ENCODE measurements at regions not wholly inside any gene's neighbourhood (a gene's known extent, or its start where the extent isn't known, plus 50 kb on each side); places are given as distances from the start of the nearest gene placed in this dataset.

- no peak overlapping the region for H3K4me3 ChIP-seq
- H3K9me3 ChIP-seq: no peaks in the 10 kb centered on the region
- H3K36me3 ChIP-seq: no peaks in the 10 kb centered on the region
- DNase-seq: no peak
- H3K27me3 ChIP-seq: no peaks in the 10 kb centered on the region
Measured at GRCh38 chr17:27386206-27387075, 69.8 kb upstream of the KSR1 start.

- no peak overlapping the region for H3K4me3 ChIP-seq
- H3K27me3 ChIP-seq: no peaks in the 10 kb centered on the region
- H3K36me3 ChIP-seq: no peaks in the 10 kb centered on the region
- no peaks in the 10 kb centered on the region for H3K9me3 ChIP-seq
- DNase-seq: no peak
Measured at GRCh38 chr17:27389542-27390140, 66.6 kb upstream of the KSR1 start.

- DNase-seq: no peak
- no peaks in the 10 kb centered on the region for H3K36me3 ChIP-seq
- H3K9me3 ChIP-seq: peaks cover 5% of the 10 kb centered on the region; the same call in 1 of the 2 replicates
- no peaks in the 10 kb centered on the region for H3K27me3 ChIP-seq
- H3K4me3 ChIP-seq: no peak overlapping the region
Measured at GRCh38 chr17:27390540-27390939, 65.7 kb upstream of the KSR1 start.

- peaks cover 5% of the 10 kb centered on the region; the same call in 1 of the 2 replicates for H3K9me3 ChIP-seq
- H3K27me3 ChIP-seq: no peaks in the 10 kb centered on the region
- no peak overlapping the region for H3K4me3 ChIP-seq
- no peaks in the 10 kb centered on the region for H3K36me3 ChIP-seq
- DNase-seq: no peak
Measured at GRCh38 chr17:27391427-27391826, 64.8 kb upstream of the KSR1 start.

GRCh38 chr17:27396045-27396444, 60.2 kb upstream of the KSR1 start:
- no peaks in the 10 kb centered on the region for H3K36me3 ChIP-seq
- no peaks in the 10 kb centered on the region for H3K27me3 ChIP-seq
- H3K4me3 ChIP-seq: no peak overlapping the region
- no peak for DNase-seq
- peaks cover 5% of the 10 kb centered on the region; the same call in 1 of the 2 replicates for H3K9me3 ChIP-seq

DNA sequence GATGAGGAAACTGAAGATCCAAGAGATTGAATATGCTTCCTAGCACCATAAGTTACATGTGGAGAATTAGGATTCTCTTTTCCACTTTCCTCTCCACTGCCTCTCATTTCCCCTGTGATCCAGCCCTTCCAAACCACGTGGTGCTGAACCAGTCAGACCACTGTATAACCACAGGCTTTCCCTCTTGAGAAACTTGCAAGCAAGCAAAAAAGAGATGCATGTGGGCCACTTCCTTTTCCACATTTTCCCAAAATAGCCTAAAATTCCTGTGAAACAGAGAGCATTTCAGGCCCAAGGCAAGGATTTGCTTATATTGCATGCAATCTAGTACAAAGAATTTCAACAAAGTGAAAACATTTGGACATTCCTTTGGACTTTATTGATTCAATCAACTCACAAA, 59.3 kb upstream of the KSR1 start:
- no peak for DNase-seq

DNA sequence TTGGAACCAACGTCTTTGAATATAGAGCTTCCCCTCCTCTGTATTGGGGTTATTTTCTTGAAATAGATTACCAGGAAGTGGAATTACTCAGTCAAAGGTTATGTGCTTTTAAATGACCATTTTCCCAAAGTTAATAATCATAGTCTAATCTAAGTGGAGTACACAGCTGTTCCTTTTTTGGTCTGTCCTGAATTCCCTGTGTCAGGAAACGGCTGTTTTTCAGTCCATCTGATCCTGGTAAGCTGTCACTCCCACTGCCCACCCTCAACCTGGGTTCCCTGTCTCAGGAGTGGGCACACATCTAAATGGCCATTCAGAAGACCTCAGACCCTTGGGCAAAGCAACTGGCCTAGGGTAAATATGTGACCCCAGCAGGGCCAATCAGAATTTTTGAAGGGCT, 57.6 kb upstream of the KSR1 start:
- H3K4me3 ChIP-seq: no peak overlapping the region
- H3K9me3 ChIP-seq: peaks cover 5% of the 10 kb centered on the region; the same call in 1 of the 2 replicates
- no peak for DNase-seq
- H3K36me3 ChIP-seq: no peaks in the 10 kb centered on the region
- no peaks in the 10 kb centered on the region for H3K27me3 ChIP-seq

More for the DNA sequence above, 59.3 kb upstream of the KSR1 start:
- H3K9me3 ChIP-seq: peaks cover 5% of the 10 kb centered on the region; the same call in 1 of the 2 replicates
- H3K27me3 ChIP-seq: no peaks in the 10 kb centered on the region
- no peaks in the 10 kb centered on the region for H3K36me3 ChIP-seq
- no peak overlapping the region for H3K4me3 ChIP-seq

- H3K4me3 ChIP-seq: no peak overlapping the region
- no peaks in the 10 kb centered on the region for H3K27me3 ChIP-seq
- H3K36me3 ChIP-seq: no peaks in the 10 kb centered on the region
- DNase-seq: no peak
- no peaks in the 10 kb centered on the region; the same call in 1 of the 2 replicates for H3K9me3 ChIP-seq
Measured at GRCh38 chr17:27400991-27401390, 55.3 kb upstream of the KSR1 start.

DNA sequence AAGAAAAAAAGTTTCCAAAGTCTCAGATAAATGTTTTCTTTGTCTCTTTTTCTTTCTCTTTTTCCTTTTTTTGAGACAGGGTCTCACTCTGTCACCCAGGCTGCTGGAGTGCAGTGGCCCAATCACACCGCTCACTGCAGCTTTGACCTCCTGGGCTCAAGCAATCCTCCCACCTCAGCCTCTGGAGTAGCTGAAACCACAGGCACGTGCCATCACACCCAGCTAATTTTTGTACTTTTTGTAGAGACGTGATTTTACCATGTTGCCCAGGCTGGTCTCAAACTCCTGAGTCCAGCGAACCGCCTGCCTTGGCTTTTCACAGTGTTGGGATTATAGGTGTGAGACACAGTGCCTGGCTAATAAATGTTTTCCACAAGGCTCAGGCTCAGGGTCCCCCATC, 53.3 kb upstream of the KSR1 start:
- H3K36me3 ChIP-seq: no peaks in the 10 kb centered on the region
- no peaks in the 10 kb centered on the region for H3K27me3 ChIP-seq
- DNase-seq: no peak
- no peak overlapping the region for H3K4me3 ChIP-seq
- H3K9me3 ChIP-seq: no peaks in the 10 kb centered on the region

- DNase-seq: no peak
- no peaks in the 10 kb centered on the region for H3K36me3 ChIP-seq
Measured at GRCh38 chr17:27403480-27404005, 52.7 kb upstream of the KSR1 start.

GRCh38 chr17:27404676-27405075, 51.6 kb upstream of the KSR1 start:
- Histone ChIP-seq H3K9me3 (no peaks in the 10 kb centered on the region), H3K36me3 (no peaks in the 10 kb centered on the region), H3K4me3 (no peak overlapping the region), H3K27me3 (no peaks in the 10 kb centered on the region)
- no peak for DNase-seq

More at GRCh38 chr17:27403480-27404005, 52.7 kb upstream of the KSR1 start:
- Histone ChIP-seq H3K4me3 (no peak overlapping the region), H3K27me3 (no peaks in the 10 kb centered on the region), H3K9me3 (no peaks in the 10 kb centered on the region)

All from MG63 (cell line).